IMR-90 (cell line): ENCODE measurements at regions not wholly inside any gene's neighbourhood (a gene's known extent, or its start where the extent isn't known, plus 50 kb on each side); places are given as distances from the start of the nearest gene placed in this dataset.

Source experiments
- ATAC-seq: fragments of 200-7000 bp; cut with Tn5 transposase; 2 replicates; pipeline ENCODE4 v1.9.1; 2020; ENCODE audit warnings: low read depth, mild to moderate bottlenecking, moderate library complexity
- BruUV-seq: library from RNA; stranded (reverse); fragments of 400-500 nt; replicated peaks from 2 replicates; lab custom pipeline; 2021; lab: Mats Ljungman, UMichigan
- CTCF ChIA-PET: fragments of 300-600 bp; formaldehyde crosslinking; extraction: SDS; loops from one replicate; lab custom pipeline; 2021; ENCODE audit warnings: antibody characterized with exemption; lab: Yijun Ruan, JAX
- POLR2A ChIA-PET: fragments of 300-600 bp; sonication (Branson Sonifier 250); formaldehyde crosslinking; loops from one replicate; lab custom pipeline; 2022; ENCODE audit warnings: antibody characterized with exemption; ENCODE audit not compliant: unreplicated experiment; lab: Charles Lee
- DNase-seq: peaks from one replicate; pipeline ENCODE4 v3.0.0; 2013
- H2AFZ ChIP-seq: replicated peaks from 2 replicates; pipeline ENCODE3; 2013; ENCODE audit warnings: low read length, mild to moderate bottlenecking; ENCODE audit not compliant: poor library complexity
- H2AK5ac ChIP-seq: 2 replicates; pipeline ENCODE4 v1.6.1; 2013; ENCODE audit warnings: low read depth, low read length, inconsistent platforms
- H2AK9ac ChIP-seq: replicated peaks from 2 replicates; pipeline ENCODE3; 2013; ENCODE audit warnings: mild to moderate bottlenecking, low read depth, low read length, moderate library complexity; ENCODE audit not compliant: poor library complexity
- H2BK120ac ChIP-seq: 2 replicates; pipeline ENCODE4 v1.6.1; 2013; ENCODE audit warnings: low read depth, low read length, inconsistent platforms
- H2BK15ac ChIP-seq: 3 replicates; pipeline ENCODE4 v1.6.1; 2013; ENCODE audit warnings: low read depth, low read length, inconsistent platforms
- H2BK20ac ChIP-seq: 2 replicates; pipeline ENCODE4 v1.6.1; 2013; ENCODE audit warnings: low read depth, mild to moderate bottlenecking, inconsistent platforms, low read length, moderate library complexity
- H2BK5ac ChIP-seq: 2 replicates; pipeline ENCODE4 v1.6.1; 2013; ENCODE audit warnings: mild to moderate bottlenecking, low read depth, low read length, inconsistent platforms; ENCODE audit not compliant: poor library complexity, severe bottlenecking
- H3K14ac ChIP-seq: replicated peaks from 2 replicates; pipeline ENCODE4 v1.6.1; 2013; ENCODE audit warnings: low read depth, low read length, inconsistent platforms
- H3K18ac ChIP-seq: 2 replicates; pipeline ENCODE4 v1.6.1; 2013; ENCODE audit warnings: low read depth, low read length, control low read depth
- H3K23ac ChIP-seq: 2 replicates; pipeline ENCODE4 v1.6.1; 2013; ENCODE audit warnings: low read depth, low read length, inconsistent platforms
- H3K27ac ChIP-seq: 2 replicates; pipeline ENCODE4 v1.5.1; 2013; ENCODE audit warnings: mild to moderate bottlenecking, control low read depth, low read length; ENCODE audit not compliant: insufficient read depth
- H3K27me3 ChIP-seq: 2 replicates; pipeline ENCODE4 v1.6.1; 2013; ENCODE audit warnings: low read length; ENCODE audit not compliant: control insufficient read depth, insufficient read depth
- H3K36me3 ChIP-seq: 2 replicates; pipeline ENCODE4 v1.6.1; 2013; ENCODE audit warnings: low read length, mixed read lengths; ENCODE audit not compliant: control insufficient read depth, insufficient read depth
- H3K4ac ChIP-seq: 2 replicates; pipeline ENCODE4 v1.6.1; 2013; ENCODE audit warnings: low read depth, low read length, inconsistent platforms
- H3K4me1 ChIP-seq: 2 replicates; pipeline ENCODE4 v1.6.1; 2013; ENCODE audit warnings: low read length, mixed read lengths; ENCODE audit not compliant: control insufficient read depth, insufficient read depth
- H3K4me2 ChIP-seq: 2 replicates; pipeline ENCODE4 v1.6.1; 2013; ENCODE audit warnings: low read depth, mild to moderate bottlenecking, control low read depth, low read length, moderate library complexity
- H3K4me3 ChIP-seq: 2 replicates; pipeline ENCODE4 v1.5.1; 2013; ENCODE audit warnings: low read depth, mild to moderate bottlenecking, control low read depth, low read length, moderate library complexity; ENCODE audit not compliant: insufficient read depth
- H3K56ac ChIP-seq: 2 replicates; pipeline ENCODE4 v1.6.1; 2013; ENCODE audit warnings: low read length, inconsistent platforms; ENCODE audit not compliant: insufficient read depth; ENCODE audit errors: extremely low read depth
- H3K79me1 ChIP-seq, 2 experiments: 2 replicates each; pipeline ENCODE4 v1.6.1; 2013; ENCODE audit warnings: low read length in 2 of 2, inconsistent platforms in 1 of 2, low read depth in 1 of 2
- H3K9ac ChIP-seq: 2 replicates; pipeline ENCODE4 v1.6.1; 2013; ENCODE audit warnings: low read depth, low read length, control low read depth
- H3K9me1 ChIP-seq: 2 replicates; pipeline ENCODE4 v1.6.1; 2013; ENCODE audit warnings: low read length, inconsistent platforms; ENCODE audit not compliant: insufficient read depth
- H3K9me3 ChIP-seq: 2 replicates; pipeline ENCODE4 v1.6.1; 2013; ENCODE audit warnings: low read length; ENCODE audit not compliant: control insufficient read depth, insufficient read depth
- H4K20me1 ChIP-seq: 2 replicates; pipeline ENCODE4 v1.6.1; 2013; ENCODE audit warnings: low read length, inconsistent platforms; ENCODE audit not compliant: insufficient read depth
- H4K5ac ChIP-seq: 2 replicates; pipeline ENCODE4 v1.6.1; 2013; ENCODE audit warnings: mild to moderate bottlenecking, low read depth, low read length, control low read depth
- H4K8ac ChIP-seq, 2 experiments: 2 replicates each; pipeline ENCODE4 v1.6.1; 2013; ENCODE audit warnings: low read depth in 2 of 2, low read length in 2 of 2, control low read depth in 1 of 2, inconsistent platforms in 1 of 2
- H4K91ac ChIP-seq: 2 replicates; pipeline ENCODE4 v1.6.1; 2013; ENCODE audit warnings: low read depth, low read length, inconsistent platforms; ENCODE audit not compliant: insufficient read depth
- BHLHE40 ChIP-seq: fragments of 150-350 bp; IDR thresholded peaks from 2 replicates; pipeline ENCODE4 v1.6.1; 2016; ENCODE audit warnings: mild to moderate bottlenecking, low read depth, low read length
- CEBPB ChIP-seq: IDR thresholded peaks from 2 replicates; pipeline ENCODE4 v1.6.1; 2012; ENCODE audit warnings: low read depth, low read length, improper control_type of control experiment
- CHD1 ChIP-seq: IDR thresholded peaks from 2 replicates; pipeline ENCODE4 v1.6.1; 2012; ENCODE audit warnings: low read depth, low read length, improper control_type of control experiment
- FOS ChIP-seq: fragments of 150-350 bp; IDR thresholded peaks from 2 replicates; pipeline ENCODE4 v1.6.1; 2016; ENCODE audit warnings: low read depth, low read length
- MAFK ChIP-seq: IDR thresholded peaks from 2 replicates; pipeline ENCODE4 v1.6.1; 2012; ENCODE audit warnings: low read depth, low read length, improper control_type of control experiment
- MAZ ChIP-seq: IDR thresholded peaks from 2 replicates; pipeline ENCODE4 v1.6.1; 2012; ENCODE audit warnings: low read depth, mild to moderate bottlenecking, low read length, improper control_type of control experiment, moderate library complexity, borderline replicate concordance
- MXI1 ChIP-seq: IDR thresholded peaks from 2 replicates; pipeline ENCODE4 v1.6.1; 2012; ENCODE audit warnings: low read depth, mild to moderate bottlenecking, low read length, moderate library complexity, borderline replicate concordance
- NFE2L2 ChIP-seq: fragments of 150-350 bp; IDR thresholded peaks from 2 replicates; pipeline ENCODE4 v1.6.1; 2016; ENCODE audit warnings: low read depth, mild to moderate bottlenecking, low read length
- POLR2A ChIP-seq: IDR thresholded peaks from 2 replicates; pipeline ENCODE4 v1.6.1; 2012; ENCODE audit warnings: mild to moderate bottlenecking, low read depth, low read length
- RAD21 ChIP-seq: IDR thresholded peaks from 2 replicates; pipeline ENCODE4 v1.6.1; 2012; ENCODE audit warnings: low read length, improper control_type of control experiment
- RCOR1 ChIP-seq: IDR thresholded peaks from 2 replicates; pipeline ENCODE4 v1.6.1; 2012; ENCODE audit warnings: mild to moderate bottlenecking, low read length, improper control_type of control experiment; ENCODE audit not compliant: insufficient replicate concordance
- RFX5 ChIP-seq: IDR thresholded peaks from 2 replicates; pipeline ENCODE4 v1.8.0; 2012; ENCODE audit warnings: low read depth, mild to moderate bottlenecking, low read length, moderate library complexity
- SMC3 ChIP-seq: fragments of 150-350 bp; IDR thresholded peaks from 2 replicates; pipeline ENCODE4 v1.6.1; 2016; ENCODE audit warnings: low read depth, mild to moderate bottlenecking, antibody characterized with exemption, low read length, moderate library complexity
- WGBS, 2 experiments: methylation state at CpG; one replicate each; pipeline versions ENCODE4 v1.1.5 to v1.1.7; 2013; ENCODE audit warnings: missing lambda C conversion rate in 2 of 2; ENCODE audit not compliant: insufficient read length in 1 of 2; ENCODE audit errors: extremely low coverage in 2 of 2; 5-methylcytosine and 5-hydroxymethylcytosine counted together
- dilution Hi-C: fragments of 300-500 bp; cut with HindIII; formaldehyde crosslinking; loops from one replicate; pipeline ENCODE4 v1.14.3; 2018; ENCODE audit warnings: low sequenced_read_pairs; ENCODE audit not compliant: unreplicated experiment
- in situ Hi-C: fragments of 300-500 bp; cut with MboI; formaldehyde crosslinking; loops from 3 replicates; pipeline ENCODE4 v1.14.3; 2019; ENCODE audit warnings: low sequenced_read_pairs, inconsistent platforms, mixed read lengths
- intact Hi-C: fragments of 100-400 bp; cut with micrococcal nuclease; formaldehyde crosslinking; loops from 2 replicates; pipeline ENCODE4 v1.10.0; 2022
- TF ChIP-seq, protein P1 (sequence below): conservative IDR thresholded peaks from 2 replicates; pipeline ENCODE4 v1.5.1; 2012; ENCODE audit warnings: mild to moderate bottlenecking, low read depth, low read length, improper control_type of control experiment
- TF ChIP-seq, protein P2 (sequence below): fragments of 150-350 bp; IDR thresholded peaks from 2 replicates; pipeline ENCODE4 v1.6.1; 2017; ENCODE audit warnings: mild to moderate bottlenecking, antibody characterized with exemption, low read length, low read depth
- TF ChIP-seq, protein P3 (sequence below): fragments of 150-350 bp; IDR thresholded peaks from 2 replicates; pipeline ENCODE4 v1.6.1; 2016; ENCODE audit warnings: low read depth, mild to moderate bottlenecking, low read length, moderate library complexity, borderline replicate concordance

DNA sequence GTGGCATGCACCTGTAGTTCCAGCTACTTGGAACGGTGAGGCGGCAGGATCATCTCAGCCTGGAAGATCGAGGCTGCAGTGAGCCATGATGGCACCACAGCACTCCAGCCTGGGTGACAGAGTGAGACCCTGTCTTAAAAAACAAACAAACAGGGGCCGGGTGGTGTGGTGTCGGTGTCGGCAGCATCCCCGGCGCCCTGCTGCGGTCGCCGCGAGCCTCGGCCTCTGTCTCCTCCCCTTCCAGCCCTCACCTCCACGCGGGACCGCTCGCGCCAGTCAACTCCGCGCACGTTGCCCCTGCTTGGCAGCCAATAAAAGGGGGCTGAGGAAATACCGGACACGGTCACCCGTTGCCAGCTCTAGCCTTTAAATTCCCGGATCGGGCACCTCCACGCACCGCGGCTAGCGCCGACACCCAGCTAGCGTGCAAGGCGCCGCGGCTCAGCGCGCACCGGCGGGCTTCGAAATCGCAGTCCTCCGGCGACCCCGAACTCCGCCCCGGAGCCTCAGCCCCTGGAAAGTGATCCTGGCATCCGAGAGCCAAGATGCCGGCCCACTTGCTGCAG, 204.7 kb downstream of the CDRT15L2 start:
- Histone ChIP-seq H3K9me3 (0 out of 2 replicates have a peak, but pooled peaks cover 3% of the 10 kb centered on the region), H4K5ac (no peak overlapping the region), H2BK120ac (no peak overlapping the region), H2AFZ (no peak overlapping the region), H3K56ac (no peak overlapping the region), H3K9ac (no peak overlapping the region), H3K36me3 (no peaks in the 10 kb centered on the region), H2AK5ac (no peak overlapping the region), H3K79me1 (no peaks in the 10 kb centered on the region), H3K9me1 (no peaks in the 10 kb centered on the region), H4K91ac (no peak overlapping the region), H2BK15ac (no peak overlapping the region), H2BK20ac (no peak overlapping the region), H3K14ac (no peak overlapping the region), H4K20me1 (no peaks in the 10 kb centered on the region), H3K4ac (no peak overlapping the region), H4K8ac (no peak overlapping the region), H3K18ac (no peak overlapping the region), H3K4me2 (no peak overlapping the region), H2AK9ac (no peak overlapping the region), H3K4me1 (no peaks in the 10 kb centered on the region), H3K23ac (no peak overlapping the region), H2BK5ac (no peak overlapping the region), H3K27ac (no peak overlapping the region), H3K27me3 (peaks cover 17% of the 10 kb centered on the region), H3K4me3 (no peak overlapping the region)
- in situ Hi-C loops: no loop called here
- no peak for DNase-seq
- intact Hi-C loops: no loop called here
- TF ChIP-seq POLR2A (no peak), CEBPB (no peak), RAD21 (no peak), NFE2L2 (no peak), FOS (no peak), RCOR1 (no peak), MXI1 (no peak), BHLHE40 (no peak), MAZ (no peak), CHD1 (no peak), RFX5 (no peak), SMC3 (no peak), MAFK (no peak)
- TF ChIP-seq, protein P1, sequence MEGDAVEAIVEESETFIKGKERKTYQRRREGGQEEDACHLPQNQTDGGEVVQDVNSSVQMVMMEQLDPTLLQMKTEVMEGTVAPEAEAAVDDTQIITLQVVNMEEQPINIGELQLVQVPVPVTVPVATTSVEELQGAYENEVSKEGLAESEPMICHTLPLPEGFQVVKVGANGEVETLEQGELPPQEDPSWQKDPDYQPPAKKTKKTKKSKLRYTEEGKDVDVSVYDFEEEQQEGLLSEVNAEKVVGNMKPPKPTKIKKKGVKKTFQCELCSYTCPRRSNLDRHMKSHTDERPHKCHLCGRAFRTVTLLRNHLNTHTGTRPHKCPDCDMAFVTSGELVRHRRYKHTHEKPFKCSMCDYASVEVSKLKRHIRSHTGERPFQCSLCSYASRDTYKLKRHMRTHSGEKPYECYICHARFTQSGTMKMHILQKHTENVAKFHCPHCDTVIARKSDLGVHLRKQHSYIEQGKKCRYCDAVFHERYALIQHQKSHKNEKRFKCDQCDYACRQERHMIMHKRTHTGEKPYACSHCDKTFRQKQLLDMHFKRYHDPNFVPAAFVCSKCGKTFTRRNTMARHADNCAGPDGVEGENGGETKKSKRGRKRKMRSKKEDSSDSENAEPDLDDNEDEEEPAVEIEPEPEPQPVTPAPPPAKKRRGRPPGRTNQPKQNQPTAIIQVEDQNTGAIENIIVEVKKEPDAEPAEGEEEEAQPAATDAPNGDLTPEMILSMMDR: no peak
- TF ChIP-seq, protein P2, sequence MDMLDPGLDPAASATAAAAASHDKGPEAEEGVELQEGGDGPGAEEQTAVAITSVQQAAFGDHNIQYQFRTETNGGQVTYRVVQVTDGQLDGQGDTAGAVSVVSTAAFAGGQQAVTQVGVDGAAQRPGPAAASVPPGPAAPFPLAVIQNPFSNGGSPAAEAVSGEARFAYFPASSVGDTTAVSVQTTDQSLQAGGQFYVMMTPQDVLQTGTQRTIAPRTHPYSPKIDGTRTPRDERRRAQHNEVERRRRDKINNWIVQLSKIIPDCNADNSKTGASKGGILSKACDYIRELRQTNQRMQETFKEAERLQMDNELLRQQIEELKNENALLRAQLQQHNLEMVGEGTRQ: no peak
- TF ChIP-seq, protein P3, sequence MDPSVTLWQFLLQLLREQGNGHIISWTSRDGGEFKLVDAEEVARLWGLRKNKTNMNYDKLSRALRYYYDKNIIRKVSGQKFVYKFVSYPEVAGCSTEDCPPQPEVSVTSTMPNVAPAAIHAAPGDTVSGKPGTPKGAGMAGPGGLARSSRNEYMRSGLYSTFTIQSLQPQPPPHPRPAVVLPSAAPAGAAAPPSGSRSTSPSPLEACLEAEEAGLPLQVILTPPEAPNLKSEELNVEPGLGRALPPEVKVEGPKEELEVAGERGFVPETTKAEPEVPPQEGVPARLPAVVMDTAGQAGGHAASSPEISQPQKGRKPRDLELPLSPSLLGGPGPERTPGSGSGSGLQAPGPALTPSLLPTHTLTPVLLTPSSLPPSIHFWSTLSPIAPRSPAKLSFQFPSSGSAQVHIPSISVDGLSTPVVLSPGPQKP: no peak
- no peak for ATAC-seq
- dilution Hi-C loops: no loop called here
- no TSS peak for BruUV-seq
- ChIA-PET CTCF (no interaction called here), POLR2A (no interaction called here)
- no CpG with 5 or more reads among the region's 48 CpGs for WGBS, 2 experiments
